T-helper 1 cell treated with Interleukin-12 subunit alpha and Interleukin-12 subunit beta and Interleukin-4 antibody, amounts not matched to agents 30 μg/mL and 1 μg/mL, for 36 hours (primary cell): ENCODE measurements at regions not wholly inside any gene's neighbourhood (a gene's known extent, or its start where the extent isn't known, plus 50 kb on each side); places are given as distances from the start of the nearest gene placed in this dataset.
"Not testable (repeated sequence)": the region's sequence is repeated elsewhere in the genome, so short reads cannot be mapped to it uniquely, and the experiment has no call there.

Experiments
- H3K27ac Mint-ChIP-seq: one replicate; pipeline ENCODE4 v1.8.0; 2021; ENCODE audit warnings: mild to moderate bottlenecking, mixed read lengths
- H3K27me3 Mint-ChIP-seq: one replicate; pipeline ENCODE4 v1.8.0; 2021; ENCODE audit warnings: low read depth, mixed read lengths
- H3K36me3 Mint-ChIP-seq: one replicate; pipeline ENCODE4 v1.8.0; 2021; ENCODE audit warnings: low read depth, mixed read lengths
- H3K4me1 Mint-ChIP-seq: one replicate; pipeline ENCODE4 v1.8.0; 2021; ENCODE audit warnings: low read depth, mixed read lengths
- H3K4me3 Mint-ChIP-seq: one replicate; pipeline ENCODE4 v1.8.0; 2021; ENCODE audit warnings: mild to moderate bottlenecking, moderate library complexity, mixed read lengths
- H3K9me3 Mint-ChIP-seq: one replicate; pipeline ENCODE4 v1.8.0; 2021; ENCODE audit warnings: mixed read lengths

DNA sequence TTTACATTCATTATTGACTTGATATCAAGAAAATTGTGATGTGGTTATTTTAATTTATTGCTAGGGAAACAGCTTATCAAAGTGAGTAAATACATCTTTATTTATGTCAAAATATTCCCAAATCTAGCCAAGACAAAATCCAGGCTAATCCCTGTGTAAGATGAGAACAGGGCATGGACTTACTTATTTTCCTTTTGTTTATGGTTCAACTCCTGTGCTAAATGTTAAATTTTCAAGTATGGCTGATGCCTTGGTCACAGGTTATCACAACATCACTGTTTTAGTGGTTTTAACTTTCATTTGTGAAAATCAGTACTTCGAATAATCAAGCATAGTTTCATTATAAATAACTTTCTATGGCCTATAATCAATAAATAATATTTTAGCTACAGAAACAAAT, 657.0 kb upstream of the SYT4 start:
- Mint-ChIP-seq H3K9me3 (peaks cover under 1% of the 10 kb centered on the region), H3K27ac (no peak overlapping the region), H3K4me1 (no peaks in the 10 kb centered on the region), H3K36me3 (no peaks in the 10 kb centered on the region), H3K4me3 (no peak overlapping the region), H3K27me3 (no peaks in the 10 kb centered on the region)

DNA sequence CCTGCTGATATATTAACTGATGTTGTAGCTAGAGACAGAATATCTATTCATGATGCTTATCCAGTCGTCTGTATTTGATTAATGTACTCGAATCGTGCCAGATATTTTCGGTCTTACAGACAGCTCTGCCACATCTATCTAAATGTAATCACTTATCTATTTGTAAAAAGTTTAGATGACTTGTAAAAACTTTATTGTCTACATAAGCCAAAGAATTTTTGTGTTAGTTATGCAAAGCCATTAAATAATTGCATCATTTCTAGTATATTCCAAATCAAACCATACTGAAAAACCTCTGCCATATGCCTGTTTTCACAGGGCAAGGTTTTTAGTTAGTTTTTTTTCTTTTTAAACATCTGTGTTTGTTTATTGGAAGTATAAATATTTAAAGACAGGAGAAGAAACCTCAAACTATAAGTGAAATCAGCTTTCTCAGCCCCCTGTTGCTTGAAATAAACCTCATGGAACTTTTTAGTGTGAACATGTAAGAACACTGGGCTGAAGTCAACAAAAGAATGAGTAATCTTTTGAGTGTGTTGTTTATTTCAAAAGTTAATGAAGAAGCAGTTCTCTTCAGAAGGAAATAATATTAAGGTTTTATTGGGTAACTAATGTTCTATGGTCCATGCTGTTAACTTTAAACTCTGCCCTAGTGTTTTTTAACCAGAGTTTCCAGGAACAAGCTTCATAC, 657.6 kb upstream of the SYT4 start:
- Mint-ChIP-seq H3K4me3 (no peak overlapping the region), H3K27me3 (no peaks in the 10 kb centered on the region), H3K27ac (no peak overlapping the region), H3K36me3 (no peaks in the 10 kb centered on the region), H3K4me1 (no peaks in the 10 kb centered on the region), H3K9me3 (peaks cover 3% of the 10 kb centered on the region)

DNA sequence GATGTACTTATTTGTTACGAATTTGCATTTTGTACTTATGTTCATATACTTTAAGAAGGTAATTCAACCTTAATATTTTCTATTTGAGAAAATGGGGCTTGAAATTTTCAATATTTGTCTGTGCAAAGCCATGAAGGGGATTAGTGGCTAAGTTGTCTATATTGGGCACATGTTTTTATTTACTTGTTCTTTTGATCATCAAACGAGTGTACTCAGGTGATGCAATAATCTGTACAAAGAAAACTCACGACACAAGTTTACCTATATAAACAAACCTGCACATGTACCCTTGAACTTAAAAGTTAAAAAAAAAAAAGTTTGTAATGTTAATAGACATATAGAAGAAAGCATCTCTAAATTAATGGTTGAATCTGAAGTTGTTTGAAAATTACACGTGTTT, 658.9 kb upstream of the SYT4 start:
- Mint-ChIP-seq H3K36me3 (no peaks in the 10 kb centered on the region), H3K4me3 (no peak overlapping the region), H3K9me3 (peaks cover 3% of the 10 kb centered on the region), H3K4me1 (no peaks in the 10 kb centered on the region), H3K27me3 (no peaks in the 10 kb centered on the region), H3K27ac (no peak overlapping the region)

DNA sequence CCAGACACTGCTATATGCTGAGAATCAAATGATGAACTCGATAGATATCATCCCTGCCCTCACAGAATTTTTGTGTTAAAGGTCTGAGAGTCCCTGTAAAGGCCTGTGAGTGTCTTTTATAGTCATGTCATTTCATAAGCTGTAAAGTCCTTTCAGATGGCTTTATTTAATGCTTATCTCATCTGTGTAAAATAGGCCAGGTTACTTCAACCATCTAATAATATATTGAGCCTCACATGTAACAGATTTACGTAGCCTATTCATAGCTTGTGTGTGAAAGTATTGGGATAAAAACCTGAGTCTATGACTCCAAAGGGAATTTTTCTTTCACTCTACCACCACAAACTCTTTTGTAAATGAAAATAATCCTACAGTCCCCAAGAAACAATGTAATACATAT, 672.0 kb upstream of the SYT4 start:
- H3K4me1 Mint-ChIP-seq: no peaks in the 10 kb centered on the region
- H3K4me3 Mint-ChIP-seq: no peak overlapping the region
- no peaks in the 10 kb centered on the region for H3K36me3 Mint-ChIP-seq
- no peaks in the 10 kb centered on the region for H3K9me3 Mint-ChIP-seq
- H3K27me3 Mint-ChIP-seq: no peaks in the 10 kb centered on the region
- no peak overlapping the region for H3K27ac Mint-ChIP-seq

DNA sequence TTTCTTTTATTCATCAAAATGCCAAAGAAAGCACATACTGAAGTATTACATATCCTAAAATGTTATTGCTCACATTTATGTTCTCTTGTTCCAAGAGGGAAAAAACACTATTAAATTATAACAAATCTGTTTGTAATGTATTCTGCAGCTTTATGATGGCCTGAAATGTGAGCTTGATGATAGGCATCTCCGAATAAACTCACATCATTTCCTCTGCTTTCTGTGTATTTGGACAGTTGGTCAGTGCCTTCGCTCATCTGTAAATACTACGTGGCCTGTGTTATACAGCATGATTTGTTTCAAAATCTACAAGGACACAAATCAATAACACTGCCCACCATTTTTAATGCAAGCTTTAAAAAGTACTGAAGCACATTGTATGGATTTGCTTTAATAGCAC, 672.8 kb upstream of the SYT4 start:
- no peaks in the 10 kb centered on the region for H3K27me3 Mint-ChIP-seq
- no peaks in the 10 kb centered on the region for H3K36me3 Mint-ChIP-seq

DNA sequence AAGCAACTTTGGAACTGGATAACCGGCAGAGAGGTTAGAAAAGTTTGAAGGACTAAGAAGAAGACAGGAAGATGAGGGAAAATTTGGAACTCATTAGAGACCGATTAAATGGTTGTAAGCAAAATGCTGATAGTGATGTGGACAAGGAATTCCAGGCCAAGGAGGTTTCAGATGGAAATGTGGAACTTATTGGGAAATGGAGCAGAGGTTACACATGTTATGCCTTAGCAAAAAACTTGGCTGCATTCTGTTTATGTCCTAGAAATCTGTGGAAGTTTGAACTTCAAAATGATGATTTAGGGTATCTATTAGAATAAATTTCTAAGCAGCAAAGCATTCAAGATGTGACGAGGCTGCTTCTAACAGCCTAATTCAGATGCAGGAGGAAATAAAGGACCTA, 675.1 kb upstream of the SYT4 start:
- Mint-ChIP-seq H3K9me3 (no peaks in the 10 kb centered on the region), H3K27me3 (no peaks in the 10 kb centered on the region), H3K27ac (no peak overlapping the region), H3K36me3 (no peaks in the 10 kb centered on the region), H3K4me3 (no peak overlapping the region), H3K4me1 (no peaks in the 10 kb centered on the region)

More for the DNA sequence above, 672.8 kb upstream of the SYT4 start:
- Mint-ChIP-seq H3K27ac (no peak overlapping the region), H3K4me1 (no peaks in the 10 kb centered on the region), H3K9me3 (no peaks in the 10 kb centered on the region), H3K4me3 (no peak overlapping the region)

DNA sequence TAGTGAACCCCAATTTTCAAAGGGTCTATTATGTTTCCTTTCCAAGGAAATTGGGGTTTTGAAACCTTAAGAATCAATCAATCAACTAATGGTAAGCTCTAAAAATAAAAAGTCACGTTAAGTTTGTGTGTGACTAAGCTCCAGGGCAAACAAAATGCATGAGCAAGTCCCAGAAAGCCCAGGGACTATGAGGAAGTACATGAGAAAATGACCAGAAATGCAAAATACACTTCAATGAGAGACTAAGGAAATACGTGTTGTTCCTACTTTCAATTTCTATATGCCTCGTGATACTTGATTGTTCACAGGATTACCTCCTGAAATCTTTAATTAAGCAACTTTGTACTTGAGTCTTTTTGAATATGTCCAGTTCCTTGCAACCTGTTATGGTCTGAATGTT, 684.4 kb upstream of the SYT4 start:
- Mint-ChIP-seq H3K36me3 (no peaks in the 10 kb centered on the region), H3K4me3 (no peak overlapping the region), H3K4me1 (no peaks in the 10 kb centered on the region), H3K9me3 (peaks cover 6% of the 10 kb centered on the region), H3K27me3 (no peaks in the 10 kb centered on the region), H3K27ac (no peak overlapping the region)

DNA sequence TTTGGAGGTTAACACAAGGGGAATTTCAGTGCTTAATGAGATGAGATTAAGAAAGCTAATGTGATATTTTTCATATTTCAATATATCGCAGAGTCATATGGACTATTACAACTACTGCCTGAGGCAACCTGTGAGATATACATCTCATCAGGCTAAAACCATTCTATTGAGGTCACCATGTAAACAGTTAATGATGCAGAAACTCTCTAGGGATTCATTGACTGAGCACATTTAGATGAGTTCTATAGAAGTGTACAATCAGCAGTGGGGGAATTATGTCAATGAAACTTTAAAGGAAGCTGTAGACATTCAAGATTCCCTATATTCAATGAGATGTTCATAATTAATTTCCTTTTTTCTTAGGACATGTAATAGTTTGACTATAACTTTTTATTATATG, 687.4 kb upstream of the SYT4 start:
- no peaks in the 10 kb centered on the region for H3K36me3 Mint-ChIP-seq
- no peaks in the 10 kb centered on the region for H3K4me1 Mint-ChIP-seq
- H3K27me3 Mint-ChIP-seq: no peaks in the 10 kb centered on the region
- no peak overlapping the region for H3K27ac Mint-ChIP-seq
- no peak overlapping the region for H3K4me3 Mint-ChIP-seq
- peaks cover 6% of the 10 kb centered on the region for H3K9me3 Mint-ChIP-seq

DNA sequence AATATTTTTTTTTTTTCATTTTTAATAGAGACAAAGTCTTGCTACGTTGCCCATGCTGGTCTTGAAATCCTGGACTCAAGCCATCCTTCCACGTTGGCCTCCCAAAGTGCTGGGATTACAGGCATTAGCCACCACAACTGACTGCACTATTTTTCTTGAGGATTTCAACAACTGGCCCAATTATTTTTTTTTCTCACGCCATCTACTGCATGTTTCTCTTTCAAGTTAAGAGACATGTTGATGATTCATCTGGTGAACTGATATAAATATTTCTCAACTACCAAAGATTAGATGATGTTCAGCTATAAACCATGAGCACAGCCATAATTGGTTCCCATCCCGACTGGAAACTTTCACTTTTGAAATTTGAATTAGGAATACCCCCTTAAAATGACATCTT, 688.4 kb upstream of the SYT4 start:
- no peak overlapping the region for H3K4me3 Mint-ChIP-seq
- H3K9me3 Mint-ChIP-seq: peaks cover 4% of the 10 kb centered on the region
- no peak overlapping the region for H3K27ac Mint-ChIP-seq
- no peaks in the 10 kb centered on the region for H3K36me3 Mint-ChIP-seq
- no peaks in the 10 kb centered on the region for H3K27me3 Mint-ChIP-seq
- no peaks in the 10 kb centered on the region for H3K4me1 Mint-ChIP-seq

DNA sequence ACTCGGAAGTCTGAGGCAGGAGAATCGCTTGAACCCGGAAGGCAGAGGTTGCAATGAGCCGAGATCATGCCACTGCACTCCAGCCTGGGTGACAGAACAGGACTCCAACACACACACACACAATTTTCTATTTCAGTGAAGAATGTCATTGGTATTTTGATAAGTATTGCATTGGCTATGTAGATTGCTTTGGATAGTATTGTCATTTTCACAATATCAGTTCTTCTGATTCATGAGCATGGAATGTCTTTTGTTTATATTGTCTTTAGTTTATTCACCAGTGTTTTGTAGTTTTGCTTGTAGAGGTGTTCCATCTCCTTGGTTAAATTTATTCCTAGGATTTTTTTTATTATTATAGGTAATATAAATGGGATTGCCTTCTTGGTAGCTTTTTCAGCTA, 693.4 kb upstream of the SYT4 start:
- peaks cover 9% of the 10 kb centered on the region for H3K9me3 Mint-ChIP-seq
- H3K27ac Mint-ChIP-seq: no peak overlapping the region
- no peaks in the 10 kb centered on the region for H3K4me1 Mint-ChIP-seq
- H3K36me3 Mint-ChIP-seq: no peaks in the 10 kb centered on the region
- no peaks in the 10 kb centered on the region for H3K27me3 Mint-ChIP-seq
- H3K4me3 Mint-ChIP-seq: no peak overlapping the region

DNA sequence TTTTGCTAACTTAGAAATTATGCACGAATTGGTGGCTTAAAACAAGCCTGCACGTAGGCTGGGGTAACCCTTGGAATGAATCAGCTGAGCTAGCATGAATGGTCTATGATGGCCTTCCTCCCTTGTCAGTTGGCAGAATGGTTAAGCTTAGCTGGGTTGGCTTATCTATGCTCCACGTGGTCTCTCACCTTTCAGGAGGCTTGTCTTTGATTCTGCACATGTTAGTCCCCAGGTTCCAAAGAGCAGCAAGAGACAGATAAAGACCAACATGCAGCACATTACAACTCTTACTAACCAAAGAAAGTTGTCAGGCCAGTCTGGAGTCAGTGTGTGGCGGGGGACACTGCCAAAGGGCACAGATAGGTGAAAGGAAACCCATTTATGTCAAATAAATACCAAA, 700.9 kb upstream of the SYT4 start:
- peaks cover 3% of the 10 kb centered on the region for H3K9me3 Mint-ChIP-seq
- H3K27me3 Mint-ChIP-seq: no peaks in the 10 kb centered on the region
- no peaks in the 10 kb centered on the region for H3K36me3 Mint-ChIP-seq

DNA sequence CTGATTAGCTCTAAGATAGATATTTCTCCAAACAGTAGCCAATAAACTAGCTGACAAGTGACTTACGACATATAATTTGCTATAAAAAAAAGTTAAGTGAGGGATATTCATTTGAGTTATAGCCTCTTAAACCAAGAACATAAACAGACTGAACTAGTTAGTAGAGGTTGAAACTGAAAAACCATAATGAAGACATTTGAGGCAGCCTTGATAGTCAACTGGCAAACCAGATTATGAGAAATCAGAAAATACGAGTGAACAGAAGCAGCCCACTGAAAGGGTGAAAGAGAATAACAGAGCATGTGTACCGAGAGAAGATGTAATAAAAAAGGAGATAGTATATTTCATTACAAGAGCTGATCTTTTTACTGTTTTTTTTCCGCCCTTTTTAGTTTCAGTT, 698.1 kb upstream of the SETBP1 start:
- Mint-ChIP-seq H3K27me3 (no peaks in the 10 kb centered on the region), H3K27ac (no peak overlapping the region), H3K4me3 (no peak overlapping the region), H3K4me1 (no peaks in the 10 kb centered on the region), H3K36me3 (no peaks in the 10 kb centered on the region), H3K9me3 (peaks cover 28% of the 10 kb centered on the region)

More for the DNA sequence above, 700.9 kb upstream of the SYT4 start:
- Mint-ChIP-seq H3K4me3 (no peak overlapping the region), H3K4me1 (no peaks in the 10 kb centered on the region), H3K27ac (no peak overlapping the region)

DNA sequence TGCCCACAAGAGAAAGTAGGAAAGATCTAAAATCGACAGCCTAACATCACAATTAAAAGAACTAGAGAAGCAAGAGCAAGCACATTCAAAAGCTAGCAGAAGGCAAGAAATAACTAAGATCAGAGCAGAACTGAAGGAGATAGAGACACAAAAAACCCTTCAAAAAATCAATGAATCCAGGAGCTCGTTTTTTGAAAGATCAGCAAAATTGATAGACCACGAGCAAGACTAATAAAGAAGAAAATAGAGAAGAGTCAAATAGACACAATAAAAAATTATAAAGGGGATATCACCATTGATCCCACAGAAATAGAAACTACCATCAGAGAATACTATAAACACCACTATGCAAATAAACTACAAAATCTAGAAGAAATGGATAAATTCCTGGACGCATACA, 693.6 kb upstream of the SETBP1 start:
- H3K36me3 Mint-ChIP-seq, H3K27ac Mint-ChIP-seq, H3K4me3 Mint-ChIP-seq, H3K4me1 Mint-ChIP-seq, H3K27me3 Mint-ChIP-seq: not testable (repeated sequence)
- peaks cover 35% of the 10 kb centered on the region for H3K9me3 Mint-ChIP-seq

DNA sequence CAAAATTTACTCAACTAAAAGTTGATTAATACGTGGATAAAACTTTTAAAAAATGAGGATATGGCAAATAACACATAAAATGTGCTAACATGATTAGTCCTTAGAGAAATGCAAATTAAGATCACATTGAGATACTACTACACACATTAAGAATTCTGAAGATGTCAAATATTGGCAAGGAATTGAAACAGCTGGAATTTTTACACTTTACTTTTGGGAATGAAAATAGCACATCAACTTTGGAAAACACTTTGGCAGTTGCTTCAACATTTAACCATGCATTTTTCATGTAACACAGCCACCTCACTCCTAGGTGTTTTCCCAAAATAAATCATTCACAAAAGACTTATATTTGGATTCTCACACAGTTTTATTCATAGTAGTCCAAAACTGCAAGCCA, 687.9 kb upstream of the SETBP1 start:
- Mint-ChIP-seq H3K27me3 (no peaks in the 10 kb centered on the region), H3K36me3 (no peaks in the 10 kb centered on the region), H3K27ac (no peak overlapping the region), H3K4me1 (no peaks in the 10 kb centered on the region), H3K9me3 (peaks cover 6% of the 10 kb centered on the region), H3K4me3 (no peak overlapping the region)

DNA sequence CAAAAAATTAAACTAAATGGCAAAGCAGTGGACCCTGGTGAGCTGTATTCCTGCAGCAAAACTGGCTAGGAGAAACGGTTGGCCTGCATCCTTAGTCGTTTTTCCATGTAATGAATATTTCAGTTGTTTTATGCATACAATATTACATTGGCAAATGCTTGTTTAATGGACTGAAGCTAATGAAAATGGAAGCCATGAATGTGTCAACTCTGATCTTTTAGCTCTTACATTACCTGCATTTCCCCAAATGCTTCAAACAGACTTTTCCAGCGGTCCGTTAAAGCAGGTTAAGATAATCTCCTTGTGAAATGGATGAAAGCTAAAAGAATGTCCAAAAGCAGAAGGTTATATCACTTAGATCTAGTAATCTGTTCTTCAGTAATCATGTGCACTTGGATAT, 686.3 kb upstream of the SETBP1 start:
- no peaks in the 10 kb centered on the region for H3K27me3 Mint-ChIP-seq

DNA sequence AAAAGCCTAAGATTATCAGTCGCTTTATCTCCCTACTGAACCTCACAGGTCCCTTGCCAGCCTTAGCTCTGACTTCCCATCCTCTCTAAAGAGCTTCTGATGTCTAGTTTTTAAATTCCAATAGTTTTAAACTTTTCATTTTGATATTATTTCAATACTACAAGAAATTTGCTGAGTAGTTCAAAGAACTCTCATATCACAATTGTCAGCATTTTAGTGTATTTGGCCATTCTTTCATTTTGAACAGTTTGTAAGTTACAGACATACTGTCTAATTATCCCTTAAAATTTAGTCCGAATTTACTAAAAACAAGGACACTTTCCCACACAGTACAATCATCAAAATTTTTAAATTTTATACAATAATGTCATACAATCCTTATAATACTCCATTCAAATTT, 666.8 kb upstream of the SETBP1 start:
- Mint-ChIP-seq H3K9me3 (peaks cover 4% of the 10 kb centered on the region), H3K27me3 (no peaks in the 10 kb centered on the region), H3K36me3 (no peaks in the 10 kb centered on the region), H3K4me1 (no peaks in the 10 kb centered on the region), H3K4me3 (no peak overlapping the region), H3K27ac (no peak overlapping the region)

More for the DNA sequence above, 686.3 kb upstream of the SETBP1 start:
- H3K36me3 Mint-ChIP-seq: no peaks in the 10 kb centered on the region
- peaks cover 6% of the 10 kb centered on the region for H3K9me3 Mint-ChIP-seq
- no peak overlapping the region for H3K4me3 Mint-ChIP-seq
- H3K27ac Mint-ChIP-seq: no peak overlapping the region
- no peaks in the 10 kb centered on the region for H3K4me1 Mint-ChIP-seq
